Hepatocyte (in vitro differentiated cells): ENCODE measurements at regions not wholly inside any gene's neighbourhood (a gene's known extent, or its start where the extent isn't known, plus 50 kb on each side); places are given as distances from the start of the nearest gene placed in this dataset.
A peak's percentile ranks its signal among the peaks of the same experiment; 100 is the strongest.

Experiments
- DNase-seq: peaks from one replicate; pipeline ENCODE4 v3.0.0-alpha.2; 2016; ENCODE audit warnings: low spot score
- H2AFZ ChIP-seq: fragments of 200-600 bp; sonication (generic); 2 replicates; pipeline ENCODE4 v1.6.0; 2016; ENCODE audit warnings: antibody characterized with exemption, mild to moderate bottlenecking
- H3K27ac ChIP-seq: fragments of 200-600 bp; sonication (generic); 2 replicates; pipeline ENCODE4 v1.5.1; 2016; ENCODE audit warnings: mild to moderate bottlenecking
- H3K27me3 ChIP-seq: fragments of 200-600 bp; sonication (generic); 2 replicates; pipeline ENCODE4 v1.6.1; 2016
- H3K36me3 ChIP-seq: fragments of 200-600 bp; sonication (generic); replicated peaks from 2 replicates; pipeline ENCODE4 v1.5.1; 2016; ENCODE audit warnings: low read depth; ENCODE audit not compliant: insufficient read depth
- H3K4me1 ChIP-seq: fragments of 200-600 bp; sonication (generic); 2 replicates; pipeline ENCODE4 v1.5.1; 2016; ENCODE audit warnings: mild to moderate bottlenecking, moderate library complexity; ENCODE audit not compliant: insufficient read depth
- H3K4me2 ChIP-seq: fragments of 200-600 bp; sonication (generic); 2 replicates; pipeline ENCODE4 v1.6.0; 2016
- H3K4me3 ChIP-seq: fragments of 200-600 bp; sonication (generic); 2 replicates; pipeline ENCODE4 v1.5.1; 2016; ENCODE audit warnings: mild to moderate bottlenecking
- H3K79me2 ChIP-seq: fragments of 200-600 bp; sonication (generic); 2 replicates; pipeline ENCODE4 v1.6.0; 2017; ENCODE audit warnings: mild to moderate bottlenecking
- H3K9me2 ChIP-seq: fragments of 200-600 bp; sonication (generic); replicated peaks from 2 replicates; pipeline ENCODE4 v1.6.0; 2017; ENCODE audit warnings: mild to moderate bottlenecking; ENCODE audit not compliant: insufficient read depth
- H3K9me3 ChIP-seq: fragments of 200-600 bp; sonication (generic); 2 replicates; pipeline ENCODE4 v1.5.1; 2016; ENCODE audit warnings: low read depth, mild to moderate bottlenecking
- H4K20me1 ChIP-seq: fragments of 200-600 bp; sonication (generic); 2 replicates; pipeline ENCODE4 v1.6.0; 2016; ENCODE audit warnings: mild to moderate bottlenecking; ENCODE audit not compliant: insufficient read depth, poor library complexity, severe bottlenecking
- EZH2 ChIP-seq: fragments of 200-600 bp; sonication (generic); IDR thresholded peaks from 2 replicates; pipeline ENCODE4 v1.6.1; 2016; ENCODE audit warnings: antibody characterized with exemption, mild to moderate bottlenecking, borderline replicate concordance
- EZH2phosphoT487 ChIP-seq: fragments of 200-600 bp; sonication (generic); IDR thresholded peaks from one replicate; pipeline ENCODE4 v1.6.1; 2018; ENCODE audit warnings: antibody characterized with exemption, mild to moderate bottlenecking, low read depth, moderate library complexity; ENCODE audit not compliant: unreplicated experiment, severe bottlenecking
- WGBS: methylation state at CpG from one replicate; pipeline ENCODE4 v1.1.6; 2016; ENCODE audit warnings: low lambda C conversion rate; ENCODE audit errors: missing lambda C conversion rate; 5-methylcytosine and 5-hydroxymethylcytosine counted together
- TF ChIP-seq, protein P1 (sequence below): fragments of 200-600 bp; sonication (generic); IDR thresholded peaks from 2 replicates; pipeline ENCODE4 v1.5.1; 2016; ENCODE audit warnings: antibody characterized with exemption, mild to moderate bottlenecking; ENCODE audit not compliant: poor library complexity

DNA sequence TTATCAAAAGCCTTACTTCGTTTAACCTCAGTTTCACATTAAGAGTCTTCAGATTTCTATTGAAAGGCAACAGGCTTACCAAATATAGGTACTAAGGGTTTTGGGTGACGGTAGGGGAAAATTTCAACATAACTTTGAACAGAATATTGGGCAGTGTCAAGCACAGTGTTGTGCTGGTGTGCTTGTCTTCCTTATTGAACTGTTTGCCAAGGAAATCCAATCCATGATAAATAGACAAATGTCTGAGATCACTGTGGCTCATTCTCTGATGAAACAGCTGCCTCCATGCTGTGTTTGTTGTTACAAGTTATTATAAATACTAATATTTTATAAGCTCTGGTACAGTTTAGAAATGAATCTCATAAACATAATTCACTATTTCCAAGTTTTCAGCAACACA lies 730.1 kb downstream of the NR2F1-AS1 start:
- DNase-seq: no peak
- Histone ChIP-seq H3K4me3 (no peak overlapping the region), H3K4me1 (no peaks in the 10 kb centered on the region), H3K4me2 (no peak overlapping the region), H3K79me2 (no peaks in the 10 kb centered on the region), H4K20me1 (no peaks in the 10 kb centered on the region), H3K9me2 (no peaks in the 10 kb centered on the region), H3K27ac (no peak overlapping the region), H2AFZ (no peak overlapping the region), H3K27me3 (no peaks in the 10 kb centered on the region), H3K9me3 (no peaks in the 10 kb centered on the region), H3K36me3 (no peaks in the 10 kb centered on the region)
- TF ChIP-seq, protein P1, sequence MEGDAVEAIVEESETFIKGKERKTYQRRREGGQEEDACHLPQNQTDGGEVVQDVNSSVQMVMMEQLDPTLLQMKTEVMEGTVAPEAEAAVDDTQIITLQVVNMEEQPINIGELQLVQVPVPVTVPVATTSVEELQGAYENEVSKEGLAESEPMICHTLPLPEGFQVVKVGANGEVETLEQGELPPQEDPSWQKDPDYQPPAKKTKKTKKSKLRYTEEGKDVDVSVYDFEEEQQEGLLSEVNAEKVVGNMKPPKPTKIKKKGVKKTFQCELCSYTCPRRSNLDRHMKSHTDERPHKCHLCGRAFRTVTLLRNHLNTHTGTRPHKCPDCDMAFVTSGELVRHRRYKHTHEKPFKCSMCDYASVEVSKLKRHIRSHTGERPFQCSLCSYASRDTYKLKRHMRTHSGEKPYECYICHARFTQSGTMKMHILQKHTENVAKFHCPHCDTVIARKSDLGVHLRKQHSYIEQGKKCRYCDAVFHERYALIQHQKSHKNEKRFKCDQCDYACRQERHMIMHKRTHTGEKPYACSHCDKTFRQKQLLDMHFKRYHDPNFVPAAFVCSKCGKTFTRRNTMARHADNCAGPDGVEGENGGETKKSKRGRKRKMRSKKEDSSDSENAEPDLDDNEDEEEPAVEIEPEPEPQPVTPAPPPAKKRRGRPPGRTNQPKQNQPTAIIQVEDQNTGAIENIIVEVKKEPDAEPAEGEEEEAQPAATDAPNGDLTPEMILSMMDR: no peak
- WGBS: 70% methylated on average over 2 of the region's 2 CpGs

DNA sequence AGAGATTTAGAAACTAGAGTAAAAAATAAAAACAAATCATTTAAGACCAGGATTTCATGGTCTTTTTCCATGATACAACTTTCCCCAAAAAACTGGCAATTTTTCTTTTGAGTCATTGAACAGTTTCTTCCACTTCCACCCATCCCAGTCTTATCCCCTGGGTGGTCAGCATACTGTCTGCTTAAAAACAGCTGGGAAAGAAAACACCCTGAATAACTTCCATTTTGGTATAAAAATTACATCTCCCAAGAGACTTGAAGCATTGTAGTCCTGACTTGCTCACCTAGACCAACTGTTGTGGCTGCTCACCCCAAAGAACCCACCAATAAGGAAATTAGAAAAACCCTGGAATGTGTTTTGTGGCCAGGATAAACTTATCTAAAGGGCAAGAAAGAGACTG lies 731.3 kb downstream of the NR2F1-AS1 start:
- Histone ChIP-seq H3K27ac (no peak overlapping the region), H3K9me2 (no peaks in the 10 kb centered on the region), H3K4me1 (no peaks in the 10 kb centered on the region), H3K79me2 (no peaks in the 10 kb centered on the region), H3K4me3 (no peak overlapping the region), H3K4me2 (no peak overlapping the region), H2AFZ (no peak overlapping the region), H3K27me3 (no peaks in the 10 kb centered on the region), H3K36me3 (no peaks in the 10 kb centered on the region), H4K20me1 (no peaks in the 10 kb centered on the region), H3K9me3 (no peaks in the 10 kb centered on the region)
- DNase-seq: no peak
- TF ChIP-seq EZH2phosphoT487: no peak
- no peak for TF ChIP-seq EZH2
- TF ChIP-seq, protein P1: no peak

- TF ChIP-seq EZH2phosphoT487 (no peak), EZH2 (no peak)
- TF ChIP-seq, protein P1: no peak
- H4K20me1 ChIP-seq: no peaks in the 10 kb centered on the region
- H3K79me2 ChIP-seq: no peaks in the 10 kb centered on the region
- no peaks in the 10 kb centered on the region for H3K9me3 ChIP-seq
- no peaks in the 10 kb centered on the region for H3K27me3 ChIP-seq
- no peak overlapping the region for H3K4me2 ChIP-seq
- H3K4me3 ChIP-seq: no peak overlapping the region
- 89% methylated on average over 5 of the region's 5 CpGs for WGBS
- H3K9me2 ChIP-seq: no peaks in the 10 kb centered on the region
- H3K27ac ChIP-seq: no peak overlapping the region
- H3K36me3 ChIP-seq: no peaks in the 10 kb centered on the region
- DNase-seq: no peak
- no peaks in the 10 kb centered on the region for H3K4me1 ChIP-seq
- H2AFZ ChIP-seq: no peak overlapping the region
Measured at GRCh38 chr5:92841604-92842155, 739.3 kb downstream of the NR2F1-AS1 start.

DNA sequence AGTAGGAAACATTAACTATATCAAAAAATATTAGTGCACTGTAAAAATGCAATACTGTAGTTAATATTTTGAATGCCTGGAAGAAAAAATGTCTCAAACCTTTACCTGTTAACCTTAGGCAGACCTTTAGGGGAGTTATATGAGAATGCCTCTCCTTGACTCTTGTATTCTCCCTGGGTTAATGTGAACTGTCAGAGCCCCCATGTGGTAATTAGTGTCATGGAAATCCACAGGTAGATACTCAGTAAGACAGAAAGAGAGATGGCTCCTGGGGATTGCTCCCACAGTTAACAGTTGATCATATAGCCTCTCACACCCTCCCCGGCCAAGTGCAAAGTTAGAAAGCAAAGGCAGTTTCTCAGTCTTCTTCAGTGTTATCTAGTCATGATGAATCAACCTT lies 742.8 kb downstream of the NR2F1-AS1 start:
- peak; percentile 14 for DNase-seq
- 63% methylated on average over 1 of the region's 1 CpG for WGBS
- no peak for TF ChIP-seq EZH2phosphoT487
- TF ChIP-seq EZH2: no peak
- TF ChIP-seq, protein P1: peak; percentile 34
- no peaks in the 10 kb centered on the region for H3K79me2 ChIP-seq
- H3K4me3 ChIP-seq: no peak overlapping the region
- no peaks in the 10 kb centered on the region for H3K27me3 ChIP-seq
- no peaks in the 10 kb centered on the region for H3K36me3 ChIP-seq
- no peaks in the 10 kb centered on the region for H3K9me3 ChIP-seq
- no peak overlapping the region for H3K4me2 ChIP-seq
- H4K20me1 ChIP-seq: no peaks in the 10 kb centered on the region
- H3K9me2 ChIP-seq: no peaks in the 10 kb centered on the region
- no peaks in the 10 kb centered on the region for H3K4me1 ChIP-seq
- H3K27ac ChIP-seq: no peak overlapping the region
- no peak overlapping the region for H2AFZ ChIP-seq
